ENCODE measurements at regions not wholly inside any gene's neighbourhood (a gene's known extent, or its start where the extent isn't known, plus 50 kb on each side); places are given as distances from the start of the nearest gene placed in this dataset.

GRCh38 chr18:60246606-60247005, 126.0 kb downstream of the MC4R start:
- TF ChIP-seq CTCF (IDR thresholded peaks at IDR 0.05) (no peak), POLR2A (IDR thresholded peaks at IDR 0.05) (no peak), EP300 (IDR thresholded peaks at IDR 0.05) (no peak)

All from tibial nerve (tissue), 4 donors.